ENCODE measurements at regions not wholly inside any gene's neighbourhood (a gene's known extent, or its start where the extent isn't known, plus 50 kb on each side); places are given as distances from the start of the nearest gene placed in this dataset.
"Not testable (repeated sequence)": the region's sequence is repeated elsewhere in the genome, so short reads cannot be mapped to it uniquely, and the experiment has no call there.

DNA sequence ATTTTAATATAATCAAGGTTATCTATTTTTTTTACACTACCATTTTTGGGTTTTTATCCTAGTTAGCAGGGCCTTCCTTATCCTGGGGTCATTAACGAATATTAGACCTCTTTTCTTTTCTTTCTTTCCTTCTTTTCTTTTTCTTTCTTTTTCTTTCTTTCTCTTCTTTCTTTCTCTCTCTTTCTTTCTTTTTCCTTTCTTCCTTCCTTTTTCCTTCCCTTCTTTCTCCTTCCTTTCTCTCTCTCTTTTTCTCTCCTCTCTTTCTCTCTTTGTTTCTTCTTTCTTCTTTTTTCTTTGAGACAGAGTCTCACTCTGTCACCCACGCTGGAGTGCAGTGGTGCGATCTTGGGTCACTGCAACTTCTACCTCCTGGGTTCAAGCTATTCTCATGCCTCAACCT lies 120.4 kb upstream of the PDE7B start:
- no peak for DNase-seq

DNA sequence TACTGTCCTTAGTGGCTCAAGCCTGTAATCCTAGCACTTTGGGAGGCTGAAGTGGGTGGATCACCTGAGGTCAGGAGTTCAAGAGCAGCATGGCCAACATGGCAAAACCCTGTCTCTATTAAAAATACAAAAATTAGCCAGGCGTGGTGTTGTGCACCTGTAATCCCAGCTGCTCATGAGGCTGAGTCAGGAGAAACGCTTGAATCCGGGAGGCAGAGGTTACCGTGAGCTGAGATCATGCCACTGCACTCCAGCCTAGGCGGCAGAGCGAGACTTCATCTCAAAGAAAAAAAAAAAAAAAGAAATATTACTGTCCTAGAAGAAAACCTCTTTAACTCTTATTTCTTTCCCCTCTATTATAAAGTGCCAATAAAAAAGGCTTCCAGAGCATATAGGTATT lies 115.2 kb upstream of the PDE7B start:
- not testable (repeated sequence) for DNase-seq

DNA sequence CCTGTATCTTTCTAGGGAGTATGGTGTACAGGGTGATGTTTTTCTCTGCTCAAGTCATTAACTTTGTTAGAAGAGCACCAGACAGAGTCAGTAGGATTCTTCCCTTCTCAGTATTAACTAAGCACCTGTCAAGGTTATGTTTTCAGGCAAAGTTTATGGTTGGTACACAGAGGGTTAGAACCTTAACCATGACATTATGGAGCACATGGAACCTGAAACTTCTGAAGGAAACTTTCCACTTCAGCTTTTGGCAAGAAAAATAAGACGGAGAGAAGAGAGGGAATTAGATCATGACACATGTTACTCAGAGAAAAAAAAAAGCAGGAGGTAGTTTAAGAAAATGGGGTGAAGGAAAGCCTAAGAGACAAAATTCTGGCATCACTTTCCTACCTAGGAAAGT lies 112.9 kb upstream of the PDE7B start:
- no peak for DNase-seq

DNA sequence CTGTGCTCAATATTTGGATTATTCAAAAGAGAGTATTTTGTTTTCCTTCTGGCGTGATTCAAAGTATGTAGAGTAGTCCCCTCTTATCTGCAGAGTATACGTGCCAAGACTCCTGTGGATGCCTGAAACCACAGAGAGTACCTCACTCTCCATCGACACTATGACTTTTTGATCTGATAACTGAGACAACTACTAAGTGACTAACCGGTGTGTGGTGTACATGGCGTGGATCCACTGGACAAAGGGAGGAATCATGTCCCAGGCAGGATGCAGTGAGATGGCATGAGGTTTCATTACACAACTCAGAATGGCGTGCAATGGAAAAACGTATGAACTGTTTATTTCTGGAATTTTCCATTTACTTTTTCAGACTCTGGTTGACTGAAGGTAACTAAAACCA lies 112.2 kb upstream of the PDE7B start:
- DNase-seq: no peak

DNA sequence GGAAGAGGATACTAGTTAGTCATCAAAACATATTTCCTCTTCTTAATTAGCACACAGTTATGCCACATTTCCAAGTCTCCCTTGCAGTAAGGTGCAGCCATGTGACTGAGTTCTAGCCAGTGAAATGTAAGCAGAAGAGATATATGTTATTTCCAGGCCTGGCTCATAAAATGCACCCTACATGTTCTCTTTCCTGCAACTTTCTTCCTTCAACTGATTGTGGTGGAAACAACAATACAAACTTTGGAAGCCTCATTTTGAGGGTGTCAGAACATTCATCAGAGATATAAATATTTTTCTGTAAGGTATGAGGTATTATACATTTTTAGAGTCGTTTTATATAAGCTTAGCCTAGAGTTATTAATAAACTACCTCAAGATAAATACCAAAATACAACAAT lies 110.9 kb upstream of the PDE7B start:
- no peak for DNase-seq

DNA sequence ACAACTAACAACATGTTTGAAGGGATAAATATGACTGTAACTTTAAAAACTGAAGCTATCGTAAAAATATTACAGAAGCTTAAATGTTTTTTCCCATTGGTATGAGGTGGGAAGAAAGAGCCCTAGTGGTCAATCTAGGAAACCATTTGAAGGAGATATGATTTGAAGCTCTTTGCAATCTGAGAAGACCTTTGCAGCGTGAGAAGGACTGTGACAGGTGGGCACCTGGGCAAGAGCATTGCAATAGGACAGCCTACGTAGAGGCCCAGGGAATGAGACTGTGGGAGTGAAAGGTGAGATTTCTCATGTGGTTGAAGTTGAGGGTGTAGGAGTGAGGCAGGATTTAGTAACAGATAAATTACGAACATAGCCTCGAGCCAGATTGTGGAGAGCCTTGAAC lies 108.0 kb upstream of the PDE7B start:
- no peak for DNase-seq

DNA sequence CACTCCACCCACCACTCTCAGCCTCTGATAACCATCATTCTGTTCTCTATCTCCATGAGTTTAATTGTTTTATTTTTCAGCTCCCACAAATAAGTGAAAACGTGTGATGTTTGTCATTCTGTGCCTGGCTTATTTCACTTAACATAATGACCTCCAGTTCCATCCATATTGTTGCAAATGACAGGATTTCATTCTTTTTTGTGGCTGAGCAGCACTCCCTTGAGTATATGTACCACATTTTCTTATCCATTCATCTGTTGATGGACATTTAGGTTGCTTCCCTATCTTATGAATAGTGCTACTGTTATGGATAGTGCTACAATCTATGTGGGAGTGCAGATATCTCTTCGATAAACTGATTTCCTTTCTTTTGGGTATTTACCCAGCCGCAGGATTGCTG lies 103.3 kb upstream of the PDE7B start:
- no peak for DNase-seq

DNA sequence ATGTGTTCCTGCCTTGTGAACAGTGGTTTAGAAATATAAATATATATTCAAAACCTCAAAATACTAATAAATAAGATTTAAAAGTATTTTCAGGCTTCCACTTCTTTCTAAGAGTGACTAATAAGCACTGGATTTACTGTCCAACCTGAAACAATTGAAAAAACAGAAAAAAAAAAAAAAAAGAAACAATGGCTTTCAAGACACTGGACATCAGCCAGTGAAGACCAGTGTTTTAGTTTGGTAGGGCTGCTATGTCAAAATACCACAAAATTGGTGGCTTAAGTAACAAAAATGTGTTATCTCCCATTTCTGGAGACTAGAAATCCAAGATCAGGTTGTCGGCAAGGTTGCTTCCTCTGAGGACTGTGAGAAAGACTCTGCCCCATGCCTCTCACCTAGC lies 101.4 kb upstream of the PDE7B start:
- no peak for DNase-seq

DNA sequence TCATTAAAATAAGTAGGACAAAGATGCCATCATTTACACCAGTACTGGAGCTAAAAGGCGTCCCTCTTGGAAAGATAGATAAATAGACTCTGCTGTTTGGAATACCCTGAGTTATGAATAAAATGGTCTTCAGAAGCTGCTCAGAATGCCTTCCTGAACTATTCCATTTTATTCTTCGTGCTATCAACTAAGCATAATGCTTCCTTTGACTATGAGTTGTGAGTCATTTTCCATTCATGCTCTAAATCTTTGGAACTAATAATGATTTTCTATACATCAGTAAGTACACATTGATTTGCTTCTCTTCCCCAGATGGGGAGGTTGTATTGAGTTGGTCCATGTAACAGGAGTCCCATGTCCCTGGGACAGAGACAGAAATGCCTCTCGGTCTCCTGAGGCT lies 98.3 kb upstream of the PDE7B start:
- no peak for DNase-seq

DNA sequence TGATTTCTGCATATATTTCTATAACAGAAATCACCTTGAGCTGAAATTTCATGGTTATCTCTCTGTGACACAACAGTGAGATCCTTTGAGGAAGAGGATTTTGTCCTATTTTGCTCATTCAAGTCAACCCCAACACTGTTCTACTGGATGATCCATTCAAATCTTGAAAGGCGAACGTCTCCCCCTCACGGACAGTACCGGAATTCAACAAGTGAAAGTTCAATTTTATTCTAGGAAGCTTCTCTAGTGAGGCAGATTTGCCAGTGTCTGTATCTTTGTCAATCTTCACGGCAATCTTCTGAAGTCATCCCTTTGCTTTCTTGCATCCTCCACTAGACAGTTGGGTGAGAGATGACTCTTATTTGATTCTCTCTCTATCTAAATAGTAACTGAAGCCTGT lies 91.7 kb upstream of the PDE7B start:
- DNase-seq: no peak

DNA sequence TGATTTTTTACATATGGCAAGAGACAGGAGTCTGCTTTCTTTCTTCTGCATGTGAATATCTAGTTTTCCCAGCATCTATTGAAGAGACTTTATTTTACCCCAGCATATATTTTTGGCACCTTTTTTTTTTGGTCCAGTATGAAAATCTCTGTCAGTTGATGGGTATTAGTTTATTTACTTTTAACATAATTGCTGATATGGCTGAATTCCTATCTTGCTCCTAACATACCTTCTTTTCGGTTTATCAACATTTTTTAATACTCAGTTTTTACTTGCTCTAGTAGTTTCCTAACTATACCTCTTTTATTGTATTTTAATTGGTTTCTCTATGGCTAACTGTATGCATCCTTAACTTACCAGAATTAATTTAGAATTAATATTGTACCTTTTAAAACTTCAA lies 77.5 kb upstream of the PDE7B start:
- no peak for DNase-seq

DNA sequence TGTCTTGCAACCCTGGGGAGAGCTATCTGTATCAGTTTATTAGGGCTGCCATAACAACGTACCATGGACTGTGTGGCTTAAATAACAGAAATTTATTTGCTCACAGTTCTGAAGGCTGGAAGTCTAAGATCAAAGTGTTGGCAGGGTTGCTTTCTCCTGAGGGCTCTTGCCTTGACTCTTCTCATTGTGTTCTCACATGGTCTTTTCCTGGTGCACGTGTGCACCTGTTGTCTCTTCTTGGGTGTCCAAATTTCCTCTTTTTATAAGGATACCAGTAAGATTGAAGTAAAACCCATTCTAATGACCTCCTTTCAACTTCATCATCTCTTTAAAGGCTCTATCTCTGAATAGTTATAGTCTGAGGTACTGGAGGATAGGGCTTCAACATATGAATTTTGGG lies 72.3 kb upstream of the PDE7B start:
- DNase-seq: no peak

DNA sequence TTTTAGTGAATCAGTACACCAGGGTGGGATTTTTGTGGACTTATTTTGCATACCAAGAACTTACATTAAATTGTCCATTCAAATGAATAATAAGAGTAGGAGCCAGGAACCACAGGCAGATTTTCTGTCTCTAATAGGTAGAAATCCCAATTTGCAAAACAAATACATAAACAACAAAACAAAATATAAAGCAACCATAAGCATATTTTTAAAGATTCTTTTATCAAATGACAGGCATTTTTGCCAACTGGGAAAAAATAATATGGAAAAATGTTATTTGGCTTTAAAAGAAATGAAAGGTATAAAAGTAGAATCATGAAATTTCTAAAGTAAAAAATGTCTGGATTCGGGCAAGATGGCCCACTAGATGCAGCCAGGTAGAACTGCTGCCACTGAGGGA lies 71.2 kb upstream of the PDE7B start:
- DNase-seq: no peak

DNA sequence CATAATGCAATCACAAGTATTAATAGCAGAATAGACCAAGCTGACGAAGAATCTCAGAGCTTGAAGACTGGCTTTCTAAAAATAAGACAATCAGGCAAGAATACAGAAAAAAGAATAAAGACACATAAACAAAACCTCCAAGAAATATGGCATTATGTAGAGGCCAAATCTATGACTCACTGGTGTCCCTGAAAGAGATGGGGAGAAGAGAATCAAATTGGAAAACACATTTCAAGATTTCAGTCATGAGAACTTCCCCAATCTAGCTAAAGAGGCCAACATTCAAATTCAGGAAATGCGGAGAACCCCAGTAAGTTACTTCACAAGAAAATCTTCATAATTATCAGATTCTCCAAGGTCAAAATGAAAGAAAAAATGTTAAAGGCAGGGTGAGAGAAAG lies 69.0 kb upstream of the PDE7B start:
- no peak for DNase-seq

DNA sequence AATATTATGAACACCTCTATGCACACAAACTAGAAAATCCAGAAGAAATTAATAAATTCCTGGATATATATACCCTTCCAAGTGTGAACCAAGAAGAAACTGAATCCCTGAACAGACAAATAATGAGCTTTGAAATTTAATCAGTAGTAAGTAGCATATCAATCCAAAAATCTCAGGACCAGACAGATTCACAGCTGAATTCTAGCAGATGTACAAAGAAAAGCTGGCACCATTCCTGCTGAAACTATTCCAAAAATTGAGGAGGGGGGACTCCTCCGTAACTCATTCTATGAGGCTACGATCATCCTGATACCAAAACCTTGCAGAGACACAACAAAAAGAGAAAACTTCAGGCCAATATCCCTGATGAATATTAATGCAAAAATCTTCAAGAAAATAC lies 67.0 kb upstream of the PDE7B start:
- DNase-seq: no peak

DNA sequence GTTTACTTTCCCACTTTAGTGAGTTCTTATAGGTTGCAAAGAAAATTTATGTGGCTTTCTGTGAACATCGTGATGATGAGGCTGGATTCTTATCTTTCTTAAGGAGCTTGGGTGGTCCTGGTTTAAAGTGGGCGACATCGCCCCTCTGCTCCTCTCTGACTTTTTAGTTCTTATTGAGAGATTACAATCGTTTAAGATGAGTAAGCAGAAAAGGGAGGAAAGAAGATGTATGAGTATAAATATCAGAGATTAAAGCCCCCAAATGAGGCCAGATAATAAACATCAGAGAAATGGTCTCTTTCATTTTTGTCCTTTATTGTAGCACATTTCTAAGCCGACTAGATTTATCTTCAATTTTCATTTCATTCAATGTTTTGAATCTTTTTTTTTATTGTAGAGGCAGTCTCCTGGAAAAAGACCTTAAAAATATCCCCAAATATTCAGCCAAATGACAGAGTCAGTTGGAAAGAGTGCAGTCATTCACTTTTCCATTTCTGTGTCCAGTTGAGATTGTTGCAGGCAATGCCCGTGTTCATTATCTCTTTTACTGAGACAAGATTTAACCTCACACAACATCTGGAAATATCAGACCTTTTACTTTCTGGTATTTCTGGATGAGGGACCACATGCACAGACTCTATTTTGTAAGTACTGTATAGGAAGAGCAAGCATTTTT lies 62.0 kb upstream of the PDE7B start:
- no peak for DNase-seq

DNA sequence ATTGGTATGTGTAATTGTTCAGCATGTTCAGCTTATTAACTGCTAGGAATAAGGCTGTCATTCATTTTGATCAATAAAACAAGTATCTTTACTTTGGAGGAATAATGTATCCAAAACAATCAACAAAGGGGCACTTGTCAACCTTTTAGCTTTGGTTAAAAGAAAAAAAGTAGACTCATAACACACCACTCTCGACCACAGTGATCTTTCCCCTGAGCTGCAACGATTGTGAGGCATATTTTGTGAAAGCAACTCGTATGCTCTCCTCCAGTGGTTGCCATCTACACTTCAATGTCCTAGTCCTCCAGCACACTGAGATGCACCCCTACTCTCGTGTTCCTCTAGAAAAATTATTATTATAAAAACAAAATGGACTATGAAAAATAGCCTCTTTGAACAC lies 60.1 kb upstream of the PDE7B start:
- DNase-seq: no peak

DNA sequence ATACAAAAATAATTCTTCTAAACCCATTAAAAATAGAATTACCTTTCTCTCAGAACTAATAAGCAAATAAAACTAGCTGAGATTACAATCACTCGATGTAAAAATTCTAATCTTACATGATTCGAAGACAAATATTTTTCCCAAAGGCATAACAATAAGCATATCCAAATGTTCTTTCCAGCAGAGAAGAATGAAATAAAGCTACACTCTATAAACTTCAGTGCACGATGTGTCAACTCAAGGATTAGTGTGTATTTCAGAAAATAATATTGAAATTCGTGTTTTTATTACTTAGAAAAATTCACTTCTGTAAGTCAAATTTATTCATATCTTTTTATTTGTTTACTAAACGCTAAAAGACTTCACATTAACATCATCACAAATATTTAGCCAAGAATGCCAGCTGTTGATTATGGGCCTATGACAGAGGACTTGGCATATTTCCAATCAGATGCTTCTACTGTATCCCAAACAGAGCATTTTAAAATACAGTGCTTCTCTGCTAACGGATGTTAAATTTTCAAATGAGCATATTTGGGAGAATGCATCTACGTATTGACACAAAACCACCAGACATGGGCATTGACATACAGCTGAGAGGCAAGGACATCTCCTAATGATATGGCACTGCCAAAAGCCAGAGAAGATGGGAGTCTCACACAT lies 54.7 kb upstream of the PDE7B start:
- no peak for DNase-seq

DNA sequence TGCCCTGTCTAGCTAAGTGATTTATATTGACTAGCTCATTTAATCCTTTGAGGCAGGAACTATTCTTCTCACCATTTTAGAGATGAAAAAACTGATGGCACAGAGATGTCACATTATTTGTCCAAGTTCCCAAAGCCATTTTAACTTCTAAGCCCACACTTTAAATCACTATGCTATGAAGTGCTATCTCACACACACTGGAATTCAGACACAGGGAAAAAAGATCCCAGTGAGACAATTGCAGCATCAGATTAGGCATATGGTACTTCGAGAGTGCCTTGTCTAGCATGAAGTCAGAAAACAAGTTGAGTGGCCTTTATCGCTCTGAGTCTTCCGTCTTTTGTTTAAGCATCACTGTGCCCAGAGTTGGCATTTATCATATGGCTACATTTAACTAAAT lies 54.1 kb upstream of the PDE7B start:
- DNase-seq: no peak

DNA sequence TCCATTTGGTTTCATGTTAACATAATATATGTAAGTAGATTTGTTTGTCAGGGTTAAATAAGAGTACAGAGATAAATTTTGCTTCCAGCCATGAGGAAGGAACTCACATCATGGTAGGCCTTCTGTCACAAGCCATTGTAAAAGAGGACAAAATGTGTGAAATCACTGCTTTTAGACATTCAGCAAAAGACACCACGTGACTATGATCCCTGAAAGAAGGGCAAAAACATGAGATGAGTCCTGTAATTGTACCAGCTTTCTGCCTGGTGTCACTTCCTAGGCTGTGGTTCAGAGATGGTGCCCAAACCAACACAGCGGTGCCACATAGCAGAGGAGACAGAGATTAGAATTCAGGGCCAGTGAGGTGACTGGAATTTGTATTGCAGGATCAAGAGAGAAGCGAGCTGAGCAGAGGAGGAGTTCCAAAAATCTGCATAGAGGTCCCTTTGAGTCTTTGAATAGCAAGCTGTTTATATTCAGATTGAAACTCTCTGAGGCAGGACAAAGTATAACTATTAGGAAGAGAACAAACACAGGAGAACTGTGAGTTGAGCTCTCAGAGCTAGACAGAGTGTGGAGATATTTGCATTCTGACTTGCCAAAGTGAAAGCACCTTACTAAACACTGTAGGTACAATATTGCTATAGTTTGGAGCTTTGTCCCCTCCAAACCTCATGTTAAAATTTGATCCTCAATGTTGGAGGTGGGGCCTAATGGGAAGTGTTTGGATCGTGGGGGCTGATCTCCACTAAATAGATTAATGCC lies 52.6 kb upstream of the PDE7B start:
- DNase-seq: no peak
